ENCODE measurements at regions not wholly inside any gene's neighbourhood (a gene's known extent, or its start where the extent isn't known, plus 50 kb on each side); places are given as distances from the start of the nearest gene placed in this dataset.

GRCh38 chr14:71332476-71332875 is 425.2 kb downstream of the PCNX1 start:
- TF ChIP-seq CTCF (IDR thresholded peaks at IDR 0.05 in 8 of 11, conservative IDR thresholded peaks at IDR 0.05 in 3 of 11) (no peak), POLR2A (IDR thresholded peaks at IDR 0.05) (no peak)
